Medulla oblongata (tissue), 1 donor: ENCODE measurements at regions not wholly inside any gene's neighbourhood (a gene's known extent, or its start where the extent isn't known, plus 50 kb on each side); places are given as distances from the start of the nearest gene placed in this dataset.

Experiments used
- DNase-seq: peaks from one replicate; pipeline ENCODE4 v3.0.0-alpha.2; 2015; ENCODE audit errors: extremely low spot score

DNA sequence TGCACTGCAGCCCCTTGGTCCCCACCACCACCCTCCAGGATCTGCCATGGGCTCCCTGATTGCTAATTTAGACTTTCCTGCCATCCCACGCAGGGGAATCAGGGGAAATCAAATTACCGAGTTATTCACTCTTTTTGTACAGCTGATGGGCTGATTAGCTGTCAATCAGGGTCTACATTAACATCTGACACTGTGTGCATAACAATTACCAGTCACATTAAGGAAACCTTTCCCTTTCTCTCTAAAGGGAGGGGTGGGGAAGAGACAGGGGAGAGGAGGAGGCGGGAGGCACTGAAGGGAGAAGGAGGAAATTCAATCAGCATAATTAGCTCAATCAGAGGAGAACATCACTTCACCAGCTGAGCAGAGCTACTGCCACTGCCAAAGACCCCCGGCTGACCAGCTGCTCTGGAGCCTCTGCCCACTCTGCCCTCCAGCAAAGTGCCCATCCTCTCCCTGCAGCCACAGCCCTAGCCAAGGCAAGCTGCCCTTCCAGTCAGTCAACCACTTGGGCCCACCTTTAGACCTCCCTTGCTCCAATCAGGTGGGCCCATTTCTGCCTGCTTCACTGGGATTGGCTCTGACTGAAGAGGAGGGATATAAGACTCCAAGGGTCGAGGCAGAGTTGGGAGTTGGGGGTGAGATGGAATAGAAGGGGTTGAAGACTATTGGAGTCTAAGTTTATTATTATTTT is 199.3 kb upstream of the ZC3H12A start:
- no peak for DNase-seq

GRCh38 chr1:37277366-37277765 is 197.0 kb upstream of the ZC3H12A start:
- no peak for DNase-seq

DNA sequence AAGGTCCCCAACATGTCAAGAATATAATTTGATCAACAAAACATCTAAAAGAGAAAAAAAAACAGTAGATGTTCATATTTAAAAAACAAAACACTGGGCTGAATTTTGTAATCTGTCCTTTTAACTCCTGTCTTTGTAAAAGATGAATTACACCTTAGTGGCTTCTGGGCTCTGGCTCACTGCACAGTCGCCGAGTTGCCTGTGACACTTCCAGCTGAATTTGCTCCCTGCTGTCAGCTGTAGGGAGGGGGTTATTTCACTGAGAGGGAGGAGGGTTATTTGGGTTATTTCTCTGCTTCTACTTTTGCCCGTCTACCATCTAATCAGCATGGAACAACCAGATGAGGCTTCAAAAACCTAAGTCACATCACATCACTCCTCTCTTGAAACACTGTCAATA is 193.0 kb upstream of the ZC3H12A start:
- no peak for DNase-seq

- DNase-seq: no peak
These were observed 191.6 kb upstream of the ZC3H12A start for GRCh38 chr1:37282764-37283163.

DNA sequence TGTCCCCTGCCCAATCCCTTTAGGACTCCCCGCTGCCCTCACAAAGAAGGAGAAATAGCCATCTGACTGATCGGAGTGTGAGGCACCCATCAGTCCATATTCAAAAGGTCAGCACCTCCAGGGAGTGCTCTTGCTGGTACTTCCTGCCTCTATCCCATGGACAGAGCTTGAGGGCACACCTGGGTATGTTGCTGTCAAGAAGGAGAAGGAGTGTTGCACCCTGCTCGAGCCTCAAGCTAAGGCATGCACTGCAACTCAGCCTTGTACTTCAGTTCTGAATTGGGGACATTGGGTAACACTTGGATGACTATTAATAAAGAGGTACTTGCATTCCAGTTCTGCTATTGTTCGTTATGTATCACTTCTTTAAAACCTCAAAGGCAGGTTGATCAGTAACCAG is 190.3 kb upstream of the ZC3H12A start:
- DNase-seq: no peak

- no peak for DNase-seq
These were observed 187.5 kb upstream of the ZC3H12A start for GRCh38 chr1:37286881-37287280.

GRCh38 chr1:37288900-37289299 is 185.5 kb upstream of the ZC3H12A start:
- no peak for DNase-seq

- no peak for DNase-seq
These were observed 183.7 kb upstream of the ZC3H12A start for GRCh38 chr1:37290718-37291117.

- DNase-seq: no peak
These were observed 181.6 kb upstream of the ZC3H12A start for GRCh38 chr1:37292789-37293188.

DNA sequence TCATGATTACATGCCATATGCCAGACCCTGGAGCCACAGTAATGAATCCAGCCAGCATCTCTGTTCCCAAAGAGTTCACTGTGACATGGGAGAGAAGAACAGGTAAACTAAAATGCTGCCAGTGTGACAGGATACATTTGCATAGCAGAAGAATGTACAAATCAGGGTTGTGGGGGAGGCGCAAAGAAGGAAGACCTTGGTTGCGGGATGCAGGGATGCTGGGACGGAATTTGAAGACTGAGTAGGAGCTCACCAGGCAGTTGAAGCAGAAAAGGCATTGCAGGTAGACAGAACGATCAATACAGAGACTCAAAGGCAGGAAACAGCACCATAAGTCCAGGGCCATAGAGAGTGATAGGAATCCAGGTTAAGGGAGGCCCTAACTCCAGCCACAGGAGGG is 180.3 kb upstream of the ZC3H12A start:
- no peak for DNase-seq

DNA sequence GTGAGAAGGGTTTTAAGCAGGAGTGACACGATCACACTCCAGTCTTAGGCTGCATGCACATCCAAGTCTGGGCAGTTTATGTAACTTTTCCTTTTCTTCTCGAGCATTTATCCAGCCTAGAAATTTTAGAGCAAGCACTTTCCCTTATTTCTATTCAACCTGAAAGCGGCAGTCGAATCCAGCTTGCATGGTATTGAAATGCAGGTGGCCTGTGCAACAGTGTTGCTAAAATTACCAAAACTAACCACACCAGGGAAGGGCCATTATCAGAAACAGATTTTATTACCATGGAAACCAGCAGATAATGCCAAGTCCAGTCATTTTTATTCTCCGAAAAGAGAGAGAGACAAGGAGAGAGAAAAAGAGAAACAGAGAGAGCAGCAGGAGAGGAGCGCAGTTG is 179.9 kb upstream of the ZC3H12A start:
- no peak for DNase-seq

GRCh38 chr1:37298769-37299168 is 175.6 kb upstream of the ZC3H12A start:
- no peak for DNase-seq

GRCh38 chr1:37299216-37299615 is 175.2 kb upstream of the ZC3H12A start:
- no peak for DNase-seq

- DNase-seq: no peak
These were observed 170.4 kb upstream of the ZC3H12A start for GRCh38 chr1:37303884-37304574.

DNA sequence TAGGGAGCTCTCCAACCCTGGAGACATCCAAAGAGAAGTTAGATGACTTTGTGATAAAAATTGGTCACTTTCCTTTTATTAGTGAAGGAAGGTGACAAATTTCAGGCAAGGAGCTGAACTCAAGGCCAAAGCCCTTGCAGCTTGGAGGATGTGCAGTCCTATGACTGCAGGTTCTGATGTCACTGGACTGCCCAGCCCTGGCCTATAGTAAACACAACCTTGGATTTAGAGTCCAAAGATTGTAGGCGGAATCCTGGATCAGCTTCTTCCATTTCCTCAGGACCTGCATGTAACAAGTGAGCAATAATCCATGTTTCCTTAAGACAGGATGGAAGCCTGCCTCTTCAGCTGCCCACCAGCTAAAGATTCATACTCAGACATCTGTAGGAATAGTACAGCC is 169.3 kb upstream of the ZC3H12A start:
- no peak for DNase-seq

- no peak for DNase-seq
These were observed 168.5 kb upstream of the ZC3H12A start for GRCh38 chr1:37305841-37306240.

- no peak for DNase-seq
These were observed 167.9 kb upstream of the ZC3H12A start for GRCh38 chr1:37306461-37306860.

GRCh38 chr1:37306871-37307270 is 167.5 kb upstream of the ZC3H12A start:
- no peak for DNase-seq

DNA sequence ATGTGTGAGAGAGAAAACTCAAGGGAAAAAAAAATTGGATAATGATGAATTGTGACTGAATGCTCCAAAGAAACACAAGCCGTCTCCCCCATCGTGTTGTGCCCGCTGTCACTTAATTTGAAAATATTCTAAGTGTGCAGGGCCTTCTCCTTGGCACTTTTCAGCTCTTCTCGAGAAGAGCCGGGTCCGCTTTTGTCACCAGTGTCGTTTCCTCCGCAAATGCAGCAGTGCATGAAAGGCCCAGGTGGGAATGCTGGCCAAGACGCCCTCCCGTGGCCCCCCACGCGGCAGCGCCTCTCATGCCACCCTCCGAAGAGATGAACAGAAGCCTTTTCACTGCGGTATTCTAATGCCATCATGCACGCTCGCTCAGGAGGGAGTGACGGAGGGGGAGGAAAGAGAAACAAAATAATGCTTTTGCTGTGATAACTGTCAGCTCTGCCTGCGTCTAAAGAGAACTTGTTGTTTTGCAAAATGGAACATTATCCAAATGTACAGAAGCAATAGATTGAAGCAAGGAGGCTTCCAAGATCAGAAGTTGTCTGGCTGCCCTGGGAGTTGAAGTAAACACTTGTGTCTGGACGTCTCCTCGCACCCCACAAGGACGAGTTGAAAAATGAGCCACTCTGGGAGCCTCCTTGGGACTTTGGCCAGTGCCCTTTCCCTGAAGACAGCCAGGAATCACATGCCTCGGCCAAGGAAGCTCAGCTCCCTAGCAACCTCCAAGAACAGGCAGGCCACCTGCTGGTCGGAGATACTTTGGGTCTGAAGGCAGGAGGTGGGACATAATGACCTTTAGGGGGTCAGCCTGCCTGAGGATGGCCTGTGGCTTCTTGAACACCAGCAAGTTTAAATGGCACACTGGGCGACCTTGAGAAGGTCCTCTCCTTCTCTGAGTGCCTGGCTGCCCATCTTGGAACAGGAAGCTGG is 166.1 kb upstream of the ZC3H12A start:
- DNase-seq: peak; percentile 80

DNA sequence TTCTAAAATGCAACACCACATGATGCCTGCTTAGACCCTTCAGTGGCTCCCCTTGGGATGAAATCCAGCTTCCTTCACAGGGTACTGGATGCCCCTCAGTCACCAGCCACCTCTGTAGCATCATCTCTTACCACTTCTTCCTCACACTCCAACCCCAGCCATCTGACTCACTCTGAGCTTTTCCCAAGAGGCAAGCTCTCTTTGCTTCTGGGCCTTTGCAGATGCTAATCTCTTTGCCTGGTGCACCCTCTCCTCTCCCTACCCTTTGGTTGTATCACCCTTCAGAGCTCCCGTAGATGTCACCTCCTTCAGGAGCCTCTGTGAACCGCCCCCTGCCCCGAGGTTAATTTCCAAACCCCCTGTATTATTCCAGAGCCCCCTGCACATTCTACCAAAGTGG is 164.8 kb upstream of the ZC3H12A start:
- DNase-seq: no peak

DNA sequence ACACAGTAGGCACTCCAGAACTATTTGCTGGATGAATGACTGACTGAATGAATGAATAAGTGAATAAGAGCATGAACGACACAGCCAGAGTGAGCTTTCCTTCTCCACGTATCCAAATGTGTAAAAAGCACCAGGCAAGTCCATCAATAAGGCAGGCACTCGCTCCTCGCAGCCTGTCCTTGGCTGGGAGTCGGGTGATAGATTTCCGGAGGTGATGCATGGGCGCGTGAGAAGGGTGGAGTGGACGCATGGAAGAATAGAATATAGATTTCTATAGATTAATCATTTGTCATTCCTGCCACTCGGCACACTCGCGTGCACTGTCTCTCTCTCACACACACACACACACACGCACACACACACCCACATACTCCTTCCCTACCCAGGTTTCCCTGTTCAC is 164.3 kb upstream of the ZC3H12A start:
- DNase-seq: no peak

- peak; percentile 38 for DNase-seq
These were observed 159.0 kb upstream of the ZC3H12A start for GRCh38 chr1:37315371-37315846.
